ENCODE measurements at regions not wholly inside any gene's neighbourhood (a gene's known extent, or its start where the extent isn't known, plus 50 kb on each side); places are given as distances from the start of the nearest gene placed in this dataset.

DNA sequence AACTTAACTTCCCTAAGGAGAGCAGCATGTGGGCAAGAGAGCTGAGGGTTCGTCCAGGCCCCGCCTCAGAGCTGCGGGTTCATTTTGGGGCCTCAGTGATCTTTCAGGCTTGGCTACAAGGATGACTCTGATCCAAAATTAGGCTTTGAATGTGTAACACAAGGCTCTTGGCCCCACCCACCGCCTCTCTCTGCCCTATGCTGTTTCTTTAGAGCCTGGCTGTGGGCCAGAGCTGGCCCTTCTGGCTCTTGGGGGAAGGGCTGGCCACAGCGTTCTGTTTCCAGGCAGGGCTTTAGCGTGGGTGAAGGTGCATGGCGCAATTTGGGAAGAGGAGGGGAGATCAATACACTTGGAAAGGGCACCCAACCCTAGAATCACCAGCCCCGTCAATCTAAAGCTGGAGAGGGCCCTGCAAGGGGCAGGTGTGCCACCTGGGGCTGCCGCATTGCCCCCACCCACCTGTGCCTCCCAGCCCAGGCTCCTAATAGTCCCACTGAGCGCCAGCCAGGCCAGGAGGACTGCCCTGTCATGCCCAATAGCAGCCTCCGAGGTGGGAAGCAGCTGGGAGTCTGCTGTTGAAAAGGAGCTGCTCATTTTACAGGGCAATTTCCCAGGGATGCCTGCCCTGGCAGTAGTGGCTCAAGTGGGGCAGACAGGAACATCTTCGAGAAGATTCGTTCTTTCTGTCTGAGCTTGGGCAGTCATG lies 84.5 kb upstream of the MAML3 start:
- no peaks in the 10 kb centered on the region for H3K36me3 ChIP-seq
- intact Hi-C loops (cut with DNase I; ENCODE audit: low total_unique reads), result no loop called here
- 58 to 82% (median 68%) methylated on average over 12 to 13 of the region's 13 CpGs for WGBS, 5 donors
- peak overlapping the region in 7 of 8 donors; percentile 52 to 72 (median 60) for H3K27ac ChIP-seq
- H3K9me3 ChIP-seq, result no peaks in the 10 kb centered on the region
- TF ChIP-seq, protein P1, sequence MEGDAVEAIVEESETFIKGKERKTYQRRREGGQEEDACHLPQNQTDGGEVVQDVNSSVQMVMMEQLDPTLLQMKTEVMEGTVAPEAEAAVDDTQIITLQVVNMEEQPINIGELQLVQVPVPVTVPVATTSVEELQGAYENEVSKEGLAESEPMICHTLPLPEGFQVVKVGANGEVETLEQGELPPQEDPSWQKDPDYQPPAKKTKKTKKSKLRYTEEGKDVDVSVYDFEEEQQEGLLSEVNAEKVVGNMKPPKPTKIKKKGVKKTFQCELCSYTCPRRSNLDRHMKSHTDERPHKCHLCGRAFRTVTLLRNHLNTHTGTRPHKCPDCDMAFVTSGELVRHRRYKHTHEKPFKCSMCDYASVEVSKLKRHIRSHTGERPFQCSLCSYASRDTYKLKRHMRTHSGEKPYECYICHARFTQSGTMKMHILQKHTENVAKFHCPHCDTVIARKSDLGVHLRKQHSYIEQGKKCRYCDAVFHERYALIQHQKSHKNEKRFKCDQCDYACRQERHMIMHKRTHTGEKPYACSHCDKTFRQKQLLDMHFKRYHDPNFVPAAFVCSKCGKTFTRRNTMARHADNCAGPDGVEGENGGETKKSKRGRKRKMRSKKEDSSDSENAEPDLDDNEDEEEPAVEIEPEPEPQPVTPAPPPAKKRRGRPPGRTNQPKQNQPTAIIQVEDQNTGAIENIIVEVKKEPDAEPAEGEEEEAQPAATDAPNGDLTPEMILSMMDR (IDR thresholded peaks at IDR 0.05 in 8 of 11, conservative IDR thresholded peaks at IDR 0.05 in 3 of 11), result no peak
- no peak for TF ChIP-seq POLR2AphosphoS5 (IDR thresholded peaks at IDR 0.05)
- TF ChIP-seq POLR2A (IDR thresholded peaks at IDR 0.05), result no peak
- no peak overlapping the region for H3K4me3 ChIP-seq
- no peak for DNase-seq
- H3K27me3 ChIP-seq (replicated peaks in 1 of 7), result peaks cover 0 to 5% (median 0%) of the 10 kb centered on the region in 7 donors
- peaks cover 23 to 71% (median 36%) of the 10 kb centered on the region in 6 donors for H3K4me1 ChIP-seq

DNA sequence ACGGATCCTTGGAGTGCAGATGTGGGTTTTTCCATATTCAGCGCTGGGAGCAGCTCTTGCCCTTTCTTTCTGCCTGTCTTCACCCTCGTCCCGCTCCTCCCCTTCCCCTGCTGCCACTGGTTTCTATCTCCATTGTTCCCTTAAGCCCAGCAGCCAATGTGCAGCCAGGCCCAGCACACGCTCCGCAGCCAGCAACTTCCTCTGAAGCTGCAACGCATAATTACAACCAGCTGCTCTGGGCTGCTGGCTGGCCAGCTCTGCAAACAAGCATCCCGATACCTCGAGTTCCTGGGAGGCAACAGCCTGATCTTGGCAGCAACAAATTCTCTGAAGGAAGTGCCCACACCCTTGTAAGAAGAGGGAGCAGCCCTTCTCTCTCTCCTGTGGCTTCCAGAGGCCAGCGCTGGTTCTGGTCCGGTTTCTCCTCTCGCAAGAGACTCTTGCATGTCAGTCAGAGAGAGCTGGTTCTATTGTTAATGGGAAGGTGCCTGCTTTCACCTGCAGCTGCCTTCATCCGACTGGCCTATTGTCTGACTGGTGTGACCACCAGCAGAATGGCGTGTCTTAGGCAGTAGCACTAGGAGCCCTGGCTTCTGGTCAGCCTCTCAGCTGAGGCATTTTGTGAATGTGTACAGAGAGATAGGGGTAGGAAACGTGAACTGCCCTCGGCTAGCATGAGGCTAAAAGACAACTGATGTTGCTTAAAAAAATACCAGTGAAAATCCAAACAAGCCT lies 83.8 kb upstream of the MAML3 start:
- H3K27ac ChIP-seq, result peak overlapping the region in 7 of 8 donors; percentile 52 to 72 (median 60)
- H3K27me3 ChIP-seq (replicated peaks in 1 of 7), result peaks cover 0 to 5% (median 0%) of the 10 kb centered on the region in 7 donors
- TF ChIP-seq POLR2AphosphoS5 (IDR thresholded peaks at IDR 0.05), result peak; percentile 18 to 71 (median 33)
- TF ChIP-seq, protein P1 (IDR thresholded peaks at IDR 0.05 in 8 of 11, conservative IDR thresholded peaks at IDR 0.05 in 3 of 11), result no peak
- no peak for TF ChIP-seq POLR2A (IDR thresholded peaks at IDR 0.05)
- H3K4me1 ChIP-seq, result peaks cover 16 to 63% (median 29%) of the 10 kb centered on the region in 6 donors
- peak; percentile 83 for DNase-seq
- H3K4me3 ChIP-seq, result peak overlapping the region in 1 of 8 donors; percentile 19
- H3K9me3 ChIP-seq, result no peaks in the 10 kb centered on the region
- WGBS, 5 donors, result 32 to 45% (median 33%) methylated on average over 15 to 16 of the region's 16 CpGs
- H3K36me3 ChIP-seq, result no peaks in the 10 kb centered on the region
- intact Hi-C loops (cut with DNase I; ENCODE audit: low total_unique reads), result no loop called here

DNA sequence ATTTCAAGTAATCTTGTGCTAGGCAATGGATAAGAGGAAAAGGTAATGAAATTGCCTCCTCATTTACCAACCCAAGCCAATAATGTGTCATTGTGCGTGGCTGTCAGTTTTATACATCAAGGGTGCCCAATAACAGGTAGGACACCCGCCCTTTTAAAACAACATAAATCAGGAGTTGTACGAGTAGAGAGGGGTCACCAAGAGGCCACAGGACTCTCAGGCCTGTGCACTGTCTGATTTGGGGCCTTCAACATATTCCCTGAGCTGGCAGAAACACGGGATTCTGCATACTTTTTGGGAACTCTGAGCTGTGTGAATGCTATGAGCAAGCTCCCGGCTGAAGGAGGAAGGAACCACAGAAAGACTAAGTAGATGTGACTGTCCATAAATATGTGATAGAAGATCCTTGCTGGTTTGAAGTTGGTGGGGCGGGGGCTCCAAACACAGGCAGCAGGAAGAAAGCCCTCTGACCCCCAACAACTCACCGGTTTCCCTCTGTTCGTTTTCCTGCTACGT lies 82.7 kb upstream of the MAML3 start:
- H3K4me1 ChIP-seq, result peaks cover 15 to 53% (median 21%) of the 10 kb centered on the region in 6 donors
- no peak overlapping the region for H3K4me3 ChIP-seq
- intact Hi-C loops (cut with DNase I; ENCODE audit: low total_unique reads), result no loop called here
- peak overlapping the region in 3 of 8 donors; percentile 60 to 72 (median 72) for H3K27ac ChIP-seq
- H3K9me3 ChIP-seq, result no peaks in the 10 kb centered on the region
- no peak for DNase-seq
- 66 to 82% (median 71%) methylated on average over 9 of the region's 9 CpGs for WGBS, 5 donors
- H3K27me3 ChIP-seq (replicated peaks in 1 of 7), result peaks cover 0 to 5% (median 0%) of the 10 kb centered on the region in 7 donors
- no peaks in the 10 kb centered on the region for H3K36me3 ChIP-seq
- no peak for TF ChIP-seq POLR2AphosphoS5 (IDR thresholded peaks at IDR 0.05)
- TF ChIP-seq, protein P1 (IDR thresholded peaks at IDR 0.05 in 8 of 11, conservative IDR thresholded peaks at IDR 0.05 in 3 of 11), result no peak
- TF ChIP-seq POLR2A (IDR thresholded peaks at IDR 0.05), result no peak

DNA sequence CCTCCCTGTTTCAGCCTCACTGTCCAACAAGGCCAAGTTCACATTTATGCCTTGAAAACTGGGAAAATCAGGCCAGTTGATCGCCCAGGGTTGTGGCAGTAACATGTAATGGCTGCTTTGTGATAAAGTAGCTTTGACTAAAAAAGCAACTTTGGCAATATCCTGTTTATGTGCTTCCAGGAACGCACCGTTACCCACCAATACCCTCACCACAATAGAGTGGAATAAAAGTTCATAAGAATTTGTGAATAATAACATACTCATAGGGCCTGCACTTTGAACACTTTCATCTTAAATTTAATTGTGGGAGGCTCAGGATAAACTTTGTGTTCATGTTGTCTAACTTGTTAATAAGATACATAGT lies 80.7 kb upstream of the MAML3 start:
- Histone ChIP-seq H3K9me3 (peaks cover 0 to 4% (median 0%) of the 10 kb centered on the region in 8 donors), H3K27ac (no peak overlapping the region), H3K27me3 (replicated peaks in 1 of 7) (peaks cover 0 to 5% (median 0%) of the 10 kb centered on the region in 7 donors), H3K4me1 (peaks cover 15 to 51% (median 21%) of the 10 kb centered on the region in 6 donors), H3K4me3 (no peak overlapping the region), H3K36me3 (no peaks in the 10 kb centered on the region)
- 38 to 57% (median 48%) methylated on average over 3 of the region's 3 CpGs for WGBS, 5 donors
- intact Hi-C loops (cut with DNase I; ENCODE audit: low total_unique reads), result no loop called here
- no peak for DNase-seq
- TF ChIP-seq POLR2AphosphoS5 (IDR thresholded peaks at IDR 0.05), result no peak
- no peak for TF ChIP-seq POLR2A (IDR thresholded peaks at IDR 0.05)
- TF ChIP-seq, protein P1 (IDR thresholded peaks at IDR 0.05 in 8 of 11, conservative IDR thresholded peaks at IDR 0.05 in 3 of 11), result no peak
